Peyer's patch (tissue), 4 donors: ENCODE measurements at regions not wholly inside any gene's neighbourhood (a gene's known extent, or its start where the extent isn't known, plus 50 kb on each side); places are given as distances from the start of the nearest gene placed in this dataset.

Experiments used
- POLR2A ChIP-seq, 2 donors: fragments of 450-650 bp; IDR thresholded peaks; one replicate each; pipeline ENCODE4 v1.5.1; 2017; ENCODE audit warnings: antibody characterized with exemption in 2 of 2, mild to moderate bottlenecking in 2 of 2, moderate library complexity in 2 of 2
- TF ChIP-seq, protein P1 (sequence below), 6 experiments: fragments of 450-650 bp in 4 of 6; fragments of 200-600 bp in 2 of 6; sonication (generic) in 1 of 6; IDR thresholded peaks; one replicate each; pipeline ENCODE4 v1.5.1; 2017 to 2019; ENCODE audit warnings: antibody characterized with exemption in 6 of 6, mild to moderate bottlenecking in 3 of 6, moderate library complexity in 1 of 6

DNA sequence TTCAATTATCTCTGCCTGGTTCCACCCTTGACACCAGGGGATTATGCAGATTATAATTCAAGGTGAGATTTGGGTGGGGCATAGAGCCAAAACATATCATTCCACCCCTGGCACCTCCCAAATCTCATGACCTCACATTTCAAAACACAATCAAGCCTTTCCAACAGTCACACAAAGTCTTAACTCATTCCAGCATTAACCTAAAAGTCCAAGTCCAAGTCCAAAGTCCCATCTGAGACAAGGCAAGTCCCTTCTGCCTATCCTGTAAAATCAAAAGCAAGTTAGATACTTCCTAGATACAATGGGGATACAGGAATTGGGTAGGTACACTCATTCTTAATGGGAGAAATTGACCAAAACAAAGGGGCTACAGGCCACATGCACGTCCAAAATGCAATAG is 73.7 kb upstream of the SLC24A3 start:
- TF ChIP-seq, protein P1, sequence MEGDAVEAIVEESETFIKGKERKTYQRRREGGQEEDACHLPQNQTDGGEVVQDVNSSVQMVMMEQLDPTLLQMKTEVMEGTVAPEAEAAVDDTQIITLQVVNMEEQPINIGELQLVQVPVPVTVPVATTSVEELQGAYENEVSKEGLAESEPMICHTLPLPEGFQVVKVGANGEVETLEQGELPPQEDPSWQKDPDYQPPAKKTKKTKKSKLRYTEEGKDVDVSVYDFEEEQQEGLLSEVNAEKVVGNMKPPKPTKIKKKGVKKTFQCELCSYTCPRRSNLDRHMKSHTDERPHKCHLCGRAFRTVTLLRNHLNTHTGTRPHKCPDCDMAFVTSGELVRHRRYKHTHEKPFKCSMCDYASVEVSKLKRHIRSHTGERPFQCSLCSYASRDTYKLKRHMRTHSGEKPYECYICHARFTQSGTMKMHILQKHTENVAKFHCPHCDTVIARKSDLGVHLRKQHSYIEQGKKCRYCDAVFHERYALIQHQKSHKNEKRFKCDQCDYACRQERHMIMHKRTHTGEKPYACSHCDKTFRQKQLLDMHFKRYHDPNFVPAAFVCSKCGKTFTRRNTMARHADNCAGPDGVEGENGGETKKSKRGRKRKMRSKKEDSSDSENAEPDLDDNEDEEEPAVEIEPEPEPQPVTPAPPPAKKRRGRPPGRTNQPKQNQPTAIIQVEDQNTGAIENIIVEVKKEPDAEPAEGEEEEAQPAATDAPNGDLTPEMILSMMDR (IDR thresholded peaks at IDR 0.05), result no peak
- TF ChIP-seq POLR2A (IDR thresholded peaks at IDR 0.05), result no peak
